A549 (cell line): ENCODE measurements at regions not wholly inside any gene's neighbourhood (a gene's known extent, or its start where the extent isn't known, plus 50 kb on each side); places are given as distances from the start of the nearest gene placed in this dataset.
"Not testable (repeated sequence)": the region's sequence is repeated elsewhere in the genome, so short reads cannot be mapped to it uniquely, and the experiment has no call there.

ENCODE experiments used
- ATAC-seq, 2 experiments: fragments of 200-7000 bp in 1 of 2; fragments of >200 bp in 1 of 2; cut with Nextera tagmentation in 1 of 2; cut with Tn5 transposase in 1 of 2; 3 replicates each; pipeline versions ENCODE4 v1.8.0 to v1.9.1; 2018 to 2020; ENCODE audit warnings: mild to moderate bottlenecking in 1 of 2, moderate library complexity in 1 of 2
- CTCF ChIA-PET: fragments of 300-600 bp; sonication (Branson Sonifier 250); formaldehyde crosslinking; extraction: SDS; loops from one replicate; lab custom pipeline; 2021; ENCODE audit warnings: antibody characterized with exemption, inconsistent platforms; lab: Yijun Ruan, JAX
- POLR2A ChIA-PET: fragments of 350-600 bp; formaldehyde crosslinking; extraction: SDS; loops from one replicate; lab custom pipeline; 2021; ENCODE audit warnings: antibody characterized with exemption, inconsistent platforms; lab: Yijun Ruan, JAX
- DNase-seq, 2 experiments: peaks; one replicate each; pipeline versions ENCODE4 v3.0.0 to v3.0.0-alpha.2; 2011 to 2016; ENCODE audit warnings: low read depth in 1 of 2, low spot score in 1 of 2
- FAIRE-seq: peaks from 2 replicates; lab custom pipeline; 2011; peaks lifted over from hg19 to GRCh38; lab: Jason Lieb, UNC
- H3K27ac ChIP-seq, 2 experiments: fragments of >200 bp; sonication (Bioruptor Twin); formaldehyde crosslinking; 3 replicates each; pipeline ENCODE4 v1.5.1; 2016 to 2017
- H3K4me1 ChIP-seq: fragments of >200 bp; sonication (Bioruptor Twin); formaldehyde crosslinking; 3 replicates; pipeline ENCODE4 v1.6.1; 2016
- H3K4me2 ChIP-seq: fragments of >200 bp; sonication (Bioruptor Twin); formaldehyde crosslinking; 3 replicates; pipeline ENCODE4 v1.6.1; 2016
- H3K4me3 ChIP-seq: fragments of >200 bp; sonication (Bioruptor Twin); formaldehyde crosslinking; 3 replicates; pipeline ENCODE4 v1.5.1; 2016
- H3K9me3 ChIP-seq: fragments of >200 bp; sonication (Bioruptor Twin); formaldehyde crosslinking; 3 replicates; pipeline ENCODE4 v1.6.1; 2016
- BCL3 ChIP-seq: fragments of >200 bp; sonication (Bioruptor Twin); formaldehyde crosslinking; IDR thresholded peaks from 3 replicates; pipeline ENCODE4 v1.6.1; 2016
- BHLHE40 ChIP-seq: IDR thresholded peaks from 2 replicates; pipeline ENCODE4 v1.6.1; 2012; ENCODE audit warnings: low read depth, low read length, inconsistent platforms
- CBX2 ChIP-seq: fragments of 200-600 bp; sonication (generic); IDR thresholded peaks from 2 replicates; pipeline ENCODE4 v1.6.1; 2016; ENCODE audit warnings: low read depth, mild to moderate bottlenecking, borderline replicate concordance
- HES2 ChIP-seq: fragments of >200 bp; sonication (Bioruptor Twin); formaldehyde crosslinking; IDR thresholded peaks from 2 replicates; pipeline ENCODE4 v1.6.1; 2016
- MAFK ChIP-seq: fragments of 450-650 bp; IDR thresholded peaks from 2 replicates; pipeline ENCODE4 v1.6.1; 2014; ENCODE audit not compliant: partially characterized antibody
- MAZ ChIP-seq: fragments of 150-350 bp; IDR thresholded peaks from 2 replicates; pipeline ENCODE4 v1.6.1; 2014; ENCODE audit warnings: antibody characterized with exemption, low read depth, low read length, borderline replicate concordance
- NFE2L2 ChIP-seq: fragments of 150-350 bp; conservative IDR thresholded peaks from 2 replicates; pipeline ENCODE4 v1.6.1; 2014; ENCODE audit warnings: low read length
- NPAS2 ChIP-seq: fragments of 250-450 bp; sonication (Bioruptor Pico); IDR thresholded peaks from 2 replicates; pipeline ENCODE4 v1.8.0; 2022; ENCODE audit warnings: mild to moderate bottlenecking, moderate library complexity, borderline replicate concordance
- POLR2A ChIP-seq: IDR thresholded peaks from 2 replicates; pipeline ENCODE4 v1.6.1; 2012; ENCODE audit warnings: mild to moderate bottlenecking, low read length
- RAD21 ChIP-seq, 2 experiments: fragments of >200 bp in 1 of 2; sonication (Bioruptor Twin) in 1 of 2; formaldehyde crosslinking in 1 of 2; IDR thresholded peaks in 1 of 2; conservative IDR thresholded peaks in 1 of 2; 2 replicates in 1 of 2; 3 replicates in 1 of 2; pipeline ENCODE4 v1.6.1; 2012 to 2018; ENCODE audit warnings: inconsistent platforms in 1 of 2
- SMC3 ChIP-seq: fragments of >200 bp; sonication (Bioruptor Twin); formaldehyde crosslinking; IDR thresholded peaks from 3 replicates; pipeline ENCODE4 v1.6.1; 2018; ENCODE audit warnings: inconsistent platforms
- USF2 ChIP-seq: fragments of 450-650 bp; IDR thresholded peaks from 2 replicates; pipeline ENCODE4 v1.6.1; 2014; ENCODE audit warnings: antibody characterized with exemption
- WGBS: methylation state at CpG from one replicate; pipeline ENCODE4 v1.1.6; 2017; ENCODE audit errors: missing lambda C conversion rate; 5-methylcytosine and 5-hydroxymethylcytosine counted together
- TF ChIP-seq, protein P1 (sequence below): fragments of >200 bp; sonication (Bioruptor Twin); formaldehyde crosslinking; IDR thresholded peaks from 3 replicates; pipeline ENCODE4 v1.5.1; 2016
- TF ChIP-seq, protein P2 (sequence below): IDR thresholded peaks from 2 replicates; pipeline ENCODE4 v1.6.1; 2012

GRCh38 chr9:74147906-74148305 is 349.2 kb upstream of the RORB start (continued):
- no peak for TF ChIP-seq HES2
- TF ChIP-seq POLR2A, result no peak
- TF ChIP-seq, all 56 proteins: peak for 0

- ChIA-PET CTCF (no interaction called here), POLR2A (no interaction called here)
- TF ChIP-seq, protein P1, sequence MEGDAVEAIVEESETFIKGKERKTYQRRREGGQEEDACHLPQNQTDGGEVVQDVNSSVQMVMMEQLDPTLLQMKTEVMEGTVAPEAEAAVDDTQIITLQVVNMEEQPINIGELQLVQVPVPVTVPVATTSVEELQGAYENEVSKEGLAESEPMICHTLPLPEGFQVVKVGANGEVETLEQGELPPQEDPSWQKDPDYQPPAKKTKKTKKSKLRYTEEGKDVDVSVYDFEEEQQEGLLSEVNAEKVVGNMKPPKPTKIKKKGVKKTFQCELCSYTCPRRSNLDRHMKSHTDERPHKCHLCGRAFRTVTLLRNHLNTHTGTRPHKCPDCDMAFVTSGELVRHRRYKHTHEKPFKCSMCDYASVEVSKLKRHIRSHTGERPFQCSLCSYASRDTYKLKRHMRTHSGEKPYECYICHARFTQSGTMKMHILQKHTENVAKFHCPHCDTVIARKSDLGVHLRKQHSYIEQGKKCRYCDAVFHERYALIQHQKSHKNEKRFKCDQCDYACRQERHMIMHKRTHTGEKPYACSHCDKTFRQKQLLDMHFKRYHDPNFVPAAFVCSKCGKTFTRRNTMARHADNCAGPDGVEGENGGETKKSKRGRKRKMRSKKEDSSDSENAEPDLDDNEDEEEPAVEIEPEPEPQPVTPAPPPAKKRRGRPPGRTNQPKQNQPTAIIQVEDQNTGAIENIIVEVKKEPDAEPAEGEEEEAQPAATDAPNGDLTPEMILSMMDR, result no peak
- TF ChIP-seq, protein P2, sequence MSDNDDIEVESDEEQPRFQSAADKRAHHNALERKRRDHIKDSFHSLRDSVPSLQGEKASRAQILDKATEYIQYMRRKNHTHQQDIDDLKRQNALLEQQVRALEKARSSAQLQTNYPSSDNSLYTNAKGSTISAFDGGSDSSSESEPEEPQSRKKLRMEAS, result no peak
- TF ChIP-seq CBX2 (no peak), MAFK (no peak), NFE2L2 (no peak), SMC3 (no peak), NPAS2 (CRISPR knock-in tag) (no peak)
- Histone ChIP-seq H3K4me2 (no peak overlapping the region), H3K4me3 (no peak overlapping the region), H3K27ac (no peak overlapping the region), H3K4me1 (no peaks in the 10 kb centered on the region), H3K9me3 (no peaks in the 10 kb centered on the region)
- ATAC-seq, result no peak
- no peak for DNase-seq
- FAIRE-seq, result no peak
- WGBS, result 13% methylated on average over 3 of the region's 3 CpGs
Measured at GRCh38 chr9:74172874-74173273, 324.3 kb upstream of the RORB start.

GRCh38 chr9:74173284-74173683 is 323.9 kb upstream of the RORB start:
- no peak overlapping the region for H3K27ac ChIP-seq
- DNase-seq, result no peak
- TF ChIP-seq BCL3, result no peak
- peak; percentile 35 for TF ChIP-seq USF2
- TF ChIP-seq, all 56 proteins: peak for 1
- FAIRE-seq, result no peak
- CTCF ChIA-PET, result no interaction called here
- H3K4me2 ChIP-seq, result no peak overlapping the region
- ATAC-seq, result no peak
- 8% methylated on average over 5 of the region's 5 CpGs for WGBS
- POLR2A ChIA-PET, result no interaction called here
- H3K4me1 ChIP-seq, result no peaks in the 10 kb centered on the region
- no peak overlapping the region for H3K4me3 ChIP-seq
- no peaks in the 10 kb centered on the region for H3K9me3 ChIP-seq

GRCh38 chr9:74197771-74198170 is 299.4 kb upstream of the RORB start:
- WGBS, result 63% methylated on average over 3 of the region's 24 CpGs
- CTCF ChIA-PET, H3K9me3 ChIP-seq: not testable (repeated sequence)

DNA sequence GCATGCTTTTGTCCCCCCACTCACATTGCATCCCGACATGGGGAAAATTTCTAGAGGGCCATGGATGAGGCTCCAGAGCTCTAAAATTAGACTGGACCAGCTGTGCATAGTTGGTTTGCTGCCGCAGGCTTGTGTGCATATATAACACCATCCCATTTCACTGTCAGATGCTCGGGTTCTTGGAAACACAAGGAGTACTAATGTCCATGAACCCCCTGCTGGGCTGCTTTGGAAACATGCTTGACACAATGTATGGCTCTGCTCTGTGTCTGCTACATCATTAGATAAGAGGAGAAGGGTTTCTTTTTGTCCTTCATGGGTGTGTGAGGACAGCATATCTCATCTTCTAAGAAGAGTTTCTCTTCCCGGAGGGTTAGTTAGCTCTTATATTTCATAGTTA is 292.1 kb upstream of the RORB start:
- no peak for TF ChIP-seq BHLHE40
- no peak for TF ChIP-seq MAZ
- no peak for TF ChIP-seq POLR2A
- TF ChIP-seq RAD21 (conservative IDR thresholded peaks at IDR 0.05 in 1 of 2, IDR thresholded peaks at IDR 0.05 in 1 of 2), result no peak
- FAIRE-seq (no peak), ATAC-seq (no peak), DNase-seq (no peak)
- 5% methylated on average over 4 of the region's 4 CpGs for WGBS
- H3K4me2 ChIP-seq, result no peak overlapping the region
- CTCF ChIA-PET, result interaction anchor here (0.6 kb wide), 1 partner anchor 20 kb away, joined by 3 read pairs; no protein-coding TSS in a partner anchor
- H3K27ac ChIP-seq, result no peak overlapping the region
- no peaks in the 10 kb centered on the region for H3K9me3 ChIP-seq
- POLR2A ChIA-PET, result no interaction called here
- no peak overlapping the region for H3K4me3 ChIP-seq
- H3K4me1 ChIP-seq, result no peaks in the 10 kb centered on the region

More at GRCh38 chr9:74197771-74198170, 299.4 kb upstream of the RORB start:
- H3K4me3 ChIP-seq, POLR2A ChIA-PET, FAIRE-seq, DNase-seq, H3K4me1 ChIP-seq, H3K27ac ChIP-seq, ATAC-seq, H3K4me2 ChIP-seq: not testable (repeated sequence)
